Stimulated activated naive CD4-positive, alpha-beta T cell treated with Interleukin-2 at 50 U/mL for 16 hours (primary cell): ENCODE measurements at regions not wholly inside any gene's neighbourhood (a gene's known extent, or its start where the extent isn't known, plus 50 kb on each side); places are given as distances from the start of the nearest gene placed in this dataset.
"Not testable (repeated sequence)": the region's sequence is repeated elsewhere in the genome, so short reads cannot be mapped to it uniquely, and the experiment has no call there.

Experiments
- DNase-seq: peaks from one replicate; lab custom pipeline; 2025; lab: John Stamatoyannopoulos, UW

GRCh38 chr9:17846948-17847655, 268.2 kb downstream of the SH3GL2 start:
- no peak for DNase-seq

GRCh38 chr9:17847908-17848307, 269.0 kb downstream of the SH3GL2 start:
- DNase-seq, result no peak

GRCh38 chr9:17852108-17852507, 273.2 kb downstream of the SH3GL2 start:
- DNase-seq, result no peak

GRCh38 chr9:17854487-17854886, 275.6 kb downstream of the SH3GL2 start:
- no peak for DNase-seq

GRCh38 chr9:17856995-17857394, 278.1 kb downstream of the SH3GL2 start:
- no peak for DNase-seq

- DNase-seq, result no peak
Observed at GRCh38 chr9:17859228-17859627, 280.4 kb downstream of the SH3GL2 start.

GRCh38 chr9:17859987-17860386, 281.1 kb downstream of the SH3GL2 start:
- no peak for DNase-seq

GRCh38 chr9:17862101-17862500, 283.2 kb downstream of the SH3GL2 start:
- DNase-seq, result no peak

- DNase-seq, result no peak
Observed at GRCh38 chr9:17862629-17863028, 283.8 kb downstream of the SH3GL2 start.

- DNase-seq, result no peak
Observed at GRCh38 chr9:17863213-17863883, 284.5 kb downstream of the SH3GL2 start.

- no peak for DNase-seq
Observed at GRCh38 chr9:17863924-17864323, 285.1 kb downstream of the SH3GL2 start.

- DNase-seq, result no peak
Observed at GRCh38 chr9:17864951-17865350, 286.1 kb downstream of the SH3GL2 start.

GRCh38 chr9:17865881-17866280, 287.0 kb downstream of the SH3GL2 start:
- no peak for DNase-seq

GRCh38 chr9:17870722-17871121, 291.9 kb downstream of the SH3GL2 start:
- no peak for DNase-seq

GRCh38 chr9:17871213-17871890, 292.5 kb downstream of the SH3GL2 start:
- DNase-seq, result no peak

GRCh38 chr9:17875886-17876285, 297.0 kb downstream of the SH3GL2 start:
- no peak for DNase-seq

- no peak for DNase-seq
Observed at GRCh38 chr9:17876687-17877086, 297.8 kb downstream of the SH3GL2 start.

GRCh38 chr9:17878810-17879370, 300.0 kb downstream of the SH3GL2 start:
- no peak for DNase-seq

- DNase-seq, result no peak
Observed at GRCh38 chr9:17881371-17881770, 302.5 kb downstream of the SH3GL2 start.

- DNase-seq, result no peak
Observed at GRCh38 chr9:17882688-17883594, 304.1 kb downstream of the SH3GL2 start.

- DNase-seq, result no peak
Observed at GRCh38 chr9:17888066-17888465, 309.2 kb downstream of the SH3GL2 start.

- not testable (repeated sequence) for DNase-seq
Observed at GRCh38 chr9:17888964-17889363, 310.1 kb downstream of the SH3GL2 start.
